ENCODE measurements at regions not wholly inside any gene's neighbourhood (a gene's known extent, or its start where the extent isn't known, plus 50 kb on each side); places are given as distances from the start of the nearest gene placed in this dataset.

DNA sequence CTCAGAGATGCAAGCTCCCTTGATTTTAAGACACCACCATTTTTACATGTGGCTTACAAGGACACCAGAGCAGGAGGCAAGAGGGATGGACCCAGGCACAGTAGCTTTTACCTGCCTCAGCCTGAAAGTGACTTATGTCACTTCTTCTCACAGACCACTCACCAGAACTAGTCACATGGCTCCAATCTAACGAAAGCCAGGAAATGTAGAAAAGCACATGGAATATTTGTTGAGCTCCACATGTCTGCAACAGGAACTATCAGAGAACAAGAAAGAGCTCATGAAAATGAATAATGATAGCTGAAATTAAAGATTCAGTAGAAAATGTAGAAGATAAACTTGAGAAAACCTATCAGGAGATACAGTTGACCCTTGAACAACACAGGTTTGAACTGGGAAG is 69.4 kb downstream of the ZNF648 start:
- TF ChIP-seq, protein P1, sequence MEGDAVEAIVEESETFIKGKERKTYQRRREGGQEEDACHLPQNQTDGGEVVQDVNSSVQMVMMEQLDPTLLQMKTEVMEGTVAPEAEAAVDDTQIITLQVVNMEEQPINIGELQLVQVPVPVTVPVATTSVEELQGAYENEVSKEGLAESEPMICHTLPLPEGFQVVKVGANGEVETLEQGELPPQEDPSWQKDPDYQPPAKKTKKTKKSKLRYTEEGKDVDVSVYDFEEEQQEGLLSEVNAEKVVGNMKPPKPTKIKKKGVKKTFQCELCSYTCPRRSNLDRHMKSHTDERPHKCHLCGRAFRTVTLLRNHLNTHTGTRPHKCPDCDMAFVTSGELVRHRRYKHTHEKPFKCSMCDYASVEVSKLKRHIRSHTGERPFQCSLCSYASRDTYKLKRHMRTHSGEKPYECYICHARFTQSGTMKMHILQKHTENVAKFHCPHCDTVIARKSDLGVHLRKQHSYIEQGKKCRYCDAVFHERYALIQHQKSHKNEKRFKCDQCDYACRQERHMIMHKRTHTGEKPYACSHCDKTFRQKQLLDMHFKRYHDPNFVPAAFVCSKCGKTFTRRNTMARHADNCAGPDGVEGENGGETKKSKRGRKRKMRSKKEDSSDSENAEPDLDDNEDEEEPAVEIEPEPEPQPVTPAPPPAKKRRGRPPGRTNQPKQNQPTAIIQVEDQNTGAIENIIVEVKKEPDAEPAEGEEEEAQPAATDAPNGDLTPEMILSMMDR (IDR thresholded peaks at IDR 0.05; ENCODE audit: low read depth, low read length, poor library complexity, severe bottlenecking) = no peak
- no peak for TF ChIP-seq EZH2phosphoT487 (IDR thresholded peaks at IDR 0.05; ENCODE audit: borderline replicate concordance, low read length)
